ENCODE measurements at regions not wholly inside any gene's neighbourhood (a gene's known extent, or its start where the extent isn't known, plus 50 kb on each side); places are given as distances from the start of the nearest gene placed in this dataset.

DNA sequence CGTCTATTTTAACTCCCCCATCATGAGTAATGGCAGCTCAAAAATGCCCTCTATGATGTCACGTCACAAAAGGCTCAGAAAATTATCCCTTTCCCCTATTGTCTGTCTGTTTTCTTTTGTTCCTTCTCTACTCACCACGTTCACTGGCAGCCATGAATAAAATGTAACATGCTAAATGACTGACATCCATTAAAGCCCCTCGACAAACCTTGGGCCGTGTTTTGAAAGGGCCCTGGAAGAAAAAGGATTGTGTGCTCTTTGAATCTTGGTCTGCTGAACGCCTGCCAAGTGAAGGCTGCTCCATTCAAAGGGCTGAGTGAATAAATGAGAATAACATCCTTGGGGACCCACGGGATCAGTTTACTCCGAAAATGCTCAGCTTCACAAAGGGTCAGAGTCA is 118.7 kb downstream of the RPS12 start:
- TF ChIP-seq TAF1 (IDR thresholded peaks at IDR 0.05; ENCODE audit: borderline replicate concordance, insufficient read depth, low read length) (no peak), FOXP2 (optimal IDR thresholded peaks at IDR 0.05; ENCODE audit: borderline replicate concordance, extremely low read depth, extremely low read length, insufficient read depth) (no peak), REST (IDR thresholded peaks at IDR 0.05; ENCODE audit: insufficient read depth in 1 of 2, low read depth in 2 of 2, low read length in 2 of 2) (no peak), SIN3A (IDR thresholded peaks at IDR 0.05; ENCODE audit: borderline replicate concordance, insufficient read depth, low read length) (no peak), POLR2AphosphoS5 (IDR thresholded peaks at IDR 0.05; ENCODE audit: low read depth, low read length) (no peak)

DNA sequence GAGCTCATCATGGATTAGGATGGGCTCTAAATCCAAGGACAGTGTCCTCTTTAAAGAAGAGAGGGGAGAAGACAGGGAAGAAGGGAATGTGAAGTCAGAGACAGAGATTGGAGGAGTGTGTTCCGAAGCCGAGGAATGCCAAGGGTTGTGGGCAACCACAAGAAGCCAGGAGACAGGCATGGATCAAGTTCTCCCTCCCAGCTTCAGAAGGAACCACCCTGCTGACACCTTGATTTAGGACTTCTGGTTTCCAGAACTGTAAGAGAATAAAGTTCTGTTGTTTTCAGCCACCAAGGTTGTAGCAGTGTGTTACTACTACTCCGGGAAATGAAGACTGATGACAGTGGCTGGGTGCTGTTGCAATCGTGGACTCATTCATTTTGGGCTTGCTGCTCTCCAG is 120.1 kb downstream of the RPS12 start:
- TF ChIP-seq SIN3A (IDR thresholded peaks at IDR 0.05; ENCODE audit: borderline replicate concordance, insufficient read depth, low read length) (no peak), POLR2AphosphoS5 (IDR thresholded peaks at IDR 0.05; ENCODE audit: low read depth, low read length) (no peak), TAF1 (IDR thresholded peaks at IDR 0.05; ENCODE audit: borderline replicate concordance, insufficient read depth, low read length) (no peak), REST (IDR thresholded peaks at IDR 0.05; ENCODE audit: insufficient read depth in 1 of 2, low read depth in 2 of 2, low read length in 2 of 2) (no peak), FOXP2 (optimal IDR thresholded peaks at IDR 0.05; ENCODE audit: borderline replicate concordance, extremely low read depth, extremely low read length, insufficient read depth) (no peak)

GRCh38 chr6:132936646-132937045 is 122.3 kb downstream of the RPS12 start:
- TF ChIP-seq SIN3A (IDR thresholded peaks at IDR 0.05; ENCODE audit: borderline replicate concordance, insufficient read depth, low read length), result no peak
- TF ChIP-seq POLR2AphosphoS5 (IDR thresholded peaks at IDR 0.05; ENCODE audit: low read depth, low read length), result no peak
- no peak for TF ChIP-seq REST (IDR thresholded peaks at IDR 0.05; ENCODE audit: insufficient read depth in 1 of 2, low read depth in 2 of 2, low read length in 2 of 2)
- TF ChIP-seq TAF1 (IDR thresholded peaks at IDR 0.05; ENCODE audit: borderline replicate concordance, insufficient read depth, low read length), result no peak
- TF ChIP-seq FOXP2 (optimal IDR thresholded peaks at IDR 0.05; ENCODE audit: borderline replicate concordance, extremely low read depth, extremely low read length, insufficient read depth), result no peak

- TF ChIP-seq SIN3A (IDR thresholded peaks at IDR 0.05; ENCODE audit: borderline replicate concordance, insufficient read depth, low read length) (no peak), POLR2AphosphoS5 (IDR thresholded peaks at IDR 0.05; ENCODE audit: low read depth, low read length) (no peak), TAF1 (IDR thresholded peaks at IDR 0.05; ENCODE audit: borderline replicate concordance, insufficient read depth, low read length) (no peak), FOXP2 (optimal IDR thresholded peaks at IDR 0.05; ENCODE audit: borderline replicate concordance, extremely low read depth, extremely low read length, insufficient read depth) (no peak), REST (IDR thresholded peaks at IDR 0.05; ENCODE audit: insufficient read depth in 1 of 2, low read depth in 2 of 2, low read length in 2 of 2) (no peak)
These were observed 123.1 kb downstream of the RPS12 start for GRCh38 chr6:132937466-132937906.

GRCh38 chr6:132948889-132949288 is 134.5 kb downstream of the RPS12 start:
- no peak for TF ChIP-seq FOXP2 (optimal IDR thresholded peaks at IDR 0.05; ENCODE audit: borderline replicate concordance, extremely low read depth, extremely low read length, insufficient read depth)
